Panc1 (cell line): ENCODE measurements at regions not wholly inside any gene's neighbourhood (a gene's known extent, or its start where the extent isn't known, plus 50 kb on each side); places are given as distances from the start of the nearest gene placed in this dataset.

Experiments used
- ATAC-seq: fragments of 200-7000 bp; cut with Tn5 transposase; 2 replicates; pipeline ENCODE4 v1.9.1; 2020; ENCODE audit warnings: mild to moderate bottlenecking, moderate library complexity
- BruUV-seq: library from RNA; stranded (reverse); fragments of 400-500 nt; replicated peaks from 2 replicates; lab custom pipeline; 2021; lab: Mats Ljungman, UMichigan
- CTCF ChIA-PET: fragments of 300-600 bp; sonication (Branson Sonifier 250); formaldehyde crosslinking; loops from one replicate; lab custom pipeline; 2022; ENCODE audit warnings: antibody characterized with exemption; lab: Charles Lee
- POLR2A ChIA-PET: fragments of 300-600 bp; sonication (Branson Sonifier 250); formaldehyde crosslinking; loops from one replicate; lab custom pipeline; 2022; ENCODE audit warnings: antibody characterized with exemption; lab: Charles Lee
- DNase-seq: peaks from one replicate; pipeline ENCODE4 v3.0.0-alpha.2; 2010; ENCODE audit warnings: low read depth, low spot score
- H3K27ac ChIP-seq: 2 replicates; pipeline ENCODE4 v1.5.1; 2011; ENCODE audit warnings: mild to moderate bottlenecking, low read length, inconsistent platforms
- H3K27me3 ChIP-seq: fragments of 200-500 bp; sonication (Bioruptor generic); 2 replicates; pipeline ENCODE4 v1.6.0; 2014; ENCODE audit warnings: low read length, inconsistent platforms; ENCODE audit not compliant: control insufficient read depth, insufficient read depth
- H3K36me3 ChIP-seq: fragments of 200-500 bp; sonication (Bioruptor generic); 2 replicates; pipeline ENCODE4 v1.5.1; 2014; ENCODE audit warnings: inconsistent platforms, mild to moderate bottlenecking, low read length, moderate library complexity; ENCODE audit not compliant: control insufficient read depth, insufficient read depth
- H3K4me1 ChIP-seq: 2 replicates; pipeline ENCODE4 v1.5.1; 2011; ENCODE audit warnings: inconsistent platforms, mild to moderate bottlenecking, low read length, moderate library complexity; ENCODE audit not compliant: control insufficient read depth, insufficient read depth
- H3K4me3 ChIP-seq, 2 experiments: 2 replicates each; pipeline ENCODE4 v1.5.1; 2011 to 2012; ENCODE audit warnings: low read depth in 2 of 2, low read length in 2 of 2, mild to moderate bottlenecking in 2 of 2, inconsistent platforms in 1 of 2, moderate library complexity in 1 of 2
- H3K9me3 ChIP-seq: fragments of 200-500 bp; sonication (Bioruptor generic); 2 replicates; pipeline ENCODE4 v1.5.1; 2014; ENCODE audit warnings: low read depth, mild to moderate bottlenecking, inconsistent platforms, low read length, moderate library complexity; ENCODE audit not compliant: control insufficient read depth, insufficient read depth
- CTCF ChIP-seq: fragments of 450-650 bp; IDR thresholded peaks from 2 replicates; pipeline ENCODE4 v1.5.1; 2017; ENCODE audit warnings: mild to moderate bottlenecking
- POLR2AphosphoS5 ChIP-seq: IDR thresholded peaks from 2 replicates; pipeline ENCODE4 v1.6.1; 2012; ENCODE audit warnings: mild to moderate bottlenecking, low read depth, low read length, moderate library complexity
- REST ChIP-seq, 2 experiments: IDR thresholded peaks; 2 replicates each; pipeline ENCODE4 v1.6.1; 2011 to 2012; ENCODE audit warnings: low read depth in 2 of 2, control low read depth in 1 of 2, low read length in 1 of 2, mild to moderate bottlenecking in 1 of 2, moderate library complexity in 1 of 2; ENCODE audit not compliant: insufficient read depth in 1 of 2
- SIN3A ChIP-seq: IDR thresholded peaks from 2 replicates; pipeline ENCODE4 v1.6.1; 2012; ENCODE audit warnings: low read depth, mild to moderate bottlenecking, low read length, moderate library complexity, borderline replicate concordance; ENCODE audit not compliant: insufficient read depth
- TCF7L2 ChIP-seq: IDR thresholded peaks from 2 replicates; pipeline ENCODE4 v1.6.1; 2011; ENCODE audit warnings: mild to moderate bottlenecking, low read depth, low read length, inconsistent platforms
- in situ Hi-C: cut with HindIII; loops from 2 replicates; pipeline ENCODE4 v1.10.0; 2016; ENCODE audit warnings: low sequenced_read_pairs, low pct_unique_long_range_greater_than_20kb
- intact Hi-C: fragments of 100-400 bp; cut with micrococcal nuclease; formaldehyde crosslinking; loops from one replicate; pipeline ENCODE4 v1.10.0; 2022; ENCODE audit not compliant: unreplicated experiment

GRCh38 chr10:128386816-128387604 lies 260.8 kb upstream of the MKI67 start:
- H3K4me1 ChIP-seq = no peaks in the 10 kb centered on the region
- no peak overlapping the region for H3K4me3 ChIP-seq
- ChIA-PET POLR2A (no interaction called here), CTCF (no interaction called here)
- no TSS peak for BruUV-seq
- DNase-seq = no peak
- H3K27ac ChIP-seq = no peak overlapping the region
- TF ChIP-seq POLR2AphosphoS5 (no peak), TCF7L2 (no peak), REST (IDR thresholded peaks at IDR 0.05; ENCODE audit: insufficient read depth in 1 of 2, low read depth in 2 of 2, low read length in 1 of 2) (no peak), SIN3A (no peak), CTCF (no peak)
- ATAC-seq = no peak
- H3K27me3 ChIP-seq = peaks cover 18% of the 10 kb centered on the region
- no peaks in the 10 kb centered on the region for H3K36me3 ChIP-seq
- H3K9me3 ChIP-seq = no peaks in the 10 kb centered on the region
- intact Hi-C loops = no loop called here
- in situ Hi-C loops = no loop called here

GRCh38 chr10:128390596-128390995 lies 264.4 kb upstream of the MKI67 start:
- CTCF ChIA-PET = no interaction called here
- no peaks in the 10 kb centered on the region for H3K9me3 ChIP-seq
- in situ Hi-C loops = no loop called here
- no peak for ATAC-seq
- no TSS peak for BruUV-seq
- intact Hi-C loops = no loop called here
- H3K4me3 ChIP-seq = no peak overlapping the region
- H3K27me3 ChIP-seq = peaks cover 18% of the 10 kb centered on the region
- H3K27ac ChIP-seq = no peak overlapping the region
- DNase-seq = no peak
- POLR2A ChIA-PET = no interaction called here
- TF ChIP-seq REST (IDR thresholded peaks at IDR 0.05; ENCODE audit: insufficient read depth in 1 of 2, low read depth in 2 of 2, low read length in 1 of 2) (no peak), CTCF (no peak), POLR2AphosphoS5 (no peak), SIN3A (no peak), TCF7L2 (no peak)
- no peaks in the 10 kb centered on the region for H3K36me3 ChIP-seq
- H3K4me1 ChIP-seq = no peaks in the 10 kb centered on the region
